Upper lobe of left lung (tissue), 4 donors: ENCODE measurements at regions not wholly inside any gene's neighbourhood (a gene's known extent, or its start where the extent isn't known, plus 50 kb on each side); places are given as distances from the start of the nearest gene placed in this dataset.

Source experiments
- CTCF ChIP-seq, 6 experiments: fragments of 450-650 bp in 4 of 6; fragments of 200-600 bp in 2 of 6; sonication (generic) in 2 of 6; IDR thresholded peaks; one replicate each; pipeline ENCODE4 v1.5.1; 2016 to 2019; ENCODE audit warnings: antibody characterized with exemption in 6 of 6
- EP300 ChIP-seq, 4 donors: sonication (generic); formaldehyde crosslinking; IDR thresholded peaks; one replicate each; pipeline ENCODE4 v1.5.1; 2017; ENCODE audit warnings: antibody characterized with exemption in 4 of 4, control low read depth in 2 of 4
- POLR2A ChIP-seq, 4 donors: fragments of 450-650 bp; IDR thresholded peaks; one replicate each; pipeline ENCODE4 v1.5.1; 2016 to 2017; ENCODE audit warnings: antibody characterized with exemption in 4 of 4, mild to moderate bottlenecking in 2 of 4
- POLR2AphosphoS5 ChIP-seq, 2 donors: sonication (generic); formaldehyde crosslinking; IDR thresholded peaks; one replicate each; pipeline ENCODE4 v1.5.1; 2017; ENCODE audit warnings: antibody characterized with exemption in 2 of 2

GRCh38 chr1:57926025-57926552, 502.2 kb upstream of the DAB1 start:
- no peak for TF ChIP-seq CTCF (IDR thresholded peaks at IDR 0.05)
- no peak for TF ChIP-seq EP300 (IDR thresholded peaks at IDR 0.05)
- no peak for TF ChIP-seq POLR2A (IDR thresholded peaks at IDR 0.05)
- TF ChIP-seq POLR2AphosphoS5 (IDR thresholded peaks at IDR 0.05), result no peak
